ENCODE measurements at regions not wholly inside any gene's neighbourhood (a gene's known extent, or its start where the extent isn't known, plus 50 kb on each side); places are given as distances from the start of the nearest gene placed in this dataset.

- no peak for TF ChIP-seq CTCF (IDR thresholded peaks at IDR 0.05)
- TF ChIP-seq POLR2A (IDR thresholded peaks at IDR 0.05) = no peak
Measured at GRCh38 chr12:25757037-25757665, 201.3 kb upstream of the RASSF8 start.
